ENCODE measurements at regions not wholly inside any gene's neighbourhood (a gene's known extent, or its start where the extent isn't known, plus 50 kb on each side); places are given as distances from the start of the nearest gene placed in this dataset.

- Histone ChIP-seq H3K9me3 (ENCODE audit: control insufficient read depth, insufficient read depth, low read length) (no peaks in the 10 kb centered on the region), H3K36me3 (ENCODE audit: insufficient read depth, low read length) (no peaks in the 10 kb centered on the region), H3K9ac (ENCODE audit: low read depth, low read length) (no peak overlapping the region), H3K4me1 (ENCODE audit: insufficient read depth, low read length) (no peaks in the 10 kb centered on the region)
These were observed 469.6 kb downstream of the SI start for GRCh38 chr3:164608554-164609276.

GRCh38 chr3:164604687-164605086 lies 473.6 kb downstream of the SI start:
- no peaks in the 10 kb centered on the region for H3K36me3 ChIP-seq (ENCODE audit: insufficient read depth, low read length)
- H3K4me1 ChIP-seq (ENCODE audit: insufficient read depth, low read length): no peaks in the 10 kb centered on the region
- no peak overlapping the region for H3K9ac ChIP-seq (ENCODE audit: low read depth, low read length)
- peaks cover 2% of the 10 kb centered on the region; the same call in 1 of the 2 replicates for H3K9me3 ChIP-seq (ENCODE audit: control insufficient read depth, insufficient read depth, low read length)

- Histone ChIP-seq H3K4me1 (ENCODE audit: insufficient read depth, low read length) (no peaks in the 10 kb centered on the region), H3K9ac (ENCODE audit: low read depth, low read length) (no peak overlapping the region), H3K36me3 (ENCODE audit: insufficient read depth, low read length) (no peaks in the 10 kb centered on the region), H3K9me3 (ENCODE audit: control insufficient read depth, insufficient read depth, low read length) (no peaks in the 10 kb centered on the region)
These were observed 500.6 kb downstream of the SI start for GRCh38 chr3:164577667-164578210.

GRCh38 chr3:164572436-164572835 lies 505.9 kb downstream of the SI start:
- Histone ChIP-seq H3K9ac (ENCODE audit: low read depth, low read length) (no peak overlapping the region), H3K4me1 (ENCODE audit: insufficient read depth, low read length) (no peaks in the 10 kb centered on the region), H3K36me3 (ENCODE audit: insufficient read depth, low read length) (no peaks in the 10 kb centered on the region), H3K9me3 (ENCODE audit: control insufficient read depth, insufficient read depth, low read length) (no peaks in the 10 kb centered on the region)

- H3K9ac ChIP-seq (ENCODE audit: low read depth, low read length): no peak overlapping the region
- no peaks in the 10 kb centered on the region for H3K9me3 ChIP-seq (ENCODE audit: control insufficient read depth, insufficient read depth, low read length)
- H3K36me3 ChIP-seq (ENCODE audit: insufficient read depth, low read length): no peaks in the 10 kb centered on the region
- H3K4me1 ChIP-seq (ENCODE audit: insufficient read depth, low read length): no peaks in the 10 kb centered on the region
These were observed 527.4 kb downstream of the SI start for GRCh38 chr3:164550857-164551256.

- no peaks in the 10 kb centered on the region for H3K36me3 ChIP-seq (ENCODE audit: insufficient read depth, low read length)
- H3K9ac ChIP-seq (ENCODE audit: low read depth, low read length): no peak overlapping the region
- no peaks in the 10 kb centered on the region for H3K4me1 ChIP-seq (ENCODE audit: insufficient read depth, low read length)
- H3K9me3 ChIP-seq (ENCODE audit: control insufficient read depth, insufficient read depth, low read length): no peaks in the 10 kb centered on the region
These were observed 539.1 kb downstream of the SI start for GRCh38 chr3:164539215-164539614.

GRCh38 chr3:164537485-164537884 lies 540.8 kb downstream of the SI start:
- H3K36me3 ChIP-seq (ENCODE audit: insufficient read depth, low read length): no peaks in the 10 kb centered on the region
- no peaks in the 10 kb centered on the region for H3K9me3 ChIP-seq (ENCODE audit: control insufficient read depth, insufficient read depth, low read length)
- H3K9ac ChIP-seq (ENCODE audit: low read depth, low read length): no peak overlapping the region
- H3K4me1 ChIP-seq (ENCODE audit: insufficient read depth, low read length): no peaks in the 10 kb centered on the region

GRCh38 chr3:164533275-164533674 lies 545.0 kb downstream of the SI start:
- H3K4me1 ChIP-seq (ENCODE audit: insufficient read depth, low read length): no peaks in the 10 kb centered on the region
- H3K9ac ChIP-seq (ENCODE audit: low read depth, low read length): no peak overlapping the region
- no peaks in the 10 kb centered on the region for H3K9me3 ChIP-seq (ENCODE audit: control insufficient read depth, insufficient read depth, low read length)
- no peaks in the 10 kb centered on the region for H3K36me3 ChIP-seq (ENCODE audit: insufficient read depth, low read length)

GRCh38 chr3:164526250-164526649 lies 552.0 kb downstream of the SI start:
- no peak overlapping the region for H3K9ac ChIP-seq (ENCODE audit: low read depth, low read length)
- H3K36me3 ChIP-seq (ENCODE audit: insufficient read depth, low read length): no peaks in the 10 kb centered on the region
- H3K4me1 ChIP-seq (ENCODE audit: insufficient read depth, low read length): no peaks in the 10 kb centered on the region
- no peaks in the 10 kb centered on the region for H3K9me3 ChIP-seq (ENCODE audit: control insufficient read depth, insufficient read depth, low read length)

- Histone ChIP-seq H3K9me3 (ENCODE audit: control insufficient read depth, insufficient read depth, low read length) (no peaks in the 10 kb centered on the region), H3K36me3 (ENCODE audit: insufficient read depth, low read length) (no peaks in the 10 kb centered on the region)
These were observed 554.1 kb downstream of the SI start for GRCh38 chr3:164524201-164524600.

GRCh38 chr3:164522073-164522763 lies 556.1 kb downstream of the SI start:
- H3K36me3 ChIP-seq (ENCODE audit: insufficient read depth, low read length): no peaks in the 10 kb centered on the region
- H3K4me1 ChIP-seq (ENCODE audit: insufficient read depth, low read length): no peaks in the 10 kb centered on the region
- no peaks in the 10 kb centered on the region for H3K9me3 ChIP-seq (ENCODE audit: control insufficient read depth, insufficient read depth, low read length)
- H3K9ac ChIP-seq (ENCODE audit: low read depth, low read length): no peak overlapping the region

More at GRCh38 chr3:164524201-164524600, 554.1 kb downstream of the SI start:
- no peaks in the 10 kb centered on the region for H3K4me1 ChIP-seq (ENCODE audit: insufficient read depth, low read length)
- no peak overlapping the region for H3K9ac ChIP-seq (ENCODE audit: low read depth, low read length)

GRCh38 chr3:164521644-164522043 lies 556.7 kb downstream of the SI start:
- Histone ChIP-seq H3K9me3 (ENCODE audit: control insufficient read depth, insufficient read depth, low read length) (no peaks in the 10 kb centered on the region), H3K4me1 (ENCODE audit: insufficient read depth, low read length) (no peaks in the 10 kb centered on the region), H3K36me3 (ENCODE audit: insufficient read depth, low read length) (no peaks in the 10 kb centered on the region), H3K9ac (ENCODE audit: low read depth, low read length) (no peak overlapping the region)

- no peaks in the 10 kb centered on the region for H3K9me3 ChIP-seq (ENCODE audit: control insufficient read depth, insufficient read depth, low read length)
- no peak overlapping the region for H3K9ac ChIP-seq (ENCODE audit: low read depth, low read length)
- H3K36me3 ChIP-seq (ENCODE audit: insufficient read depth, low read length): no peaks in the 10 kb centered on the region
- H3K4me1 ChIP-seq (ENCODE audit: insufficient read depth, low read length): no peaks in the 10 kb centered on the region
These were observed 557.2 kb downstream of the SI start for GRCh38 chr3:164521139-164521538.

- H3K36me3 ChIP-seq (ENCODE audit: insufficient read depth, low read length): no peaks in the 10 kb centered on the region
- H3K9me3 ChIP-seq (ENCODE audit: control insufficient read depth, insufficient read depth, low read length): no peaks in the 10 kb centered on the region
- H3K4me1 ChIP-seq (ENCODE audit: insufficient read depth, low read length): no peaks in the 10 kb centered on the region
- H3K9ac ChIP-seq (ENCODE audit: low read depth, low read length): no peak overlapping the region
These were observed 563.0 kb downstream of the SI start for GRCh38 chr3:164515256-164515655.

- no peaks in the 10 kb centered on the region for H3K36me3 ChIP-seq (ENCODE audit: insufficient read depth, low read length)
- no peaks in the 10 kb centered on the region for H3K9me3 ChIP-seq (ENCODE audit: control insufficient read depth, insufficient read depth, low read length)
- no peak overlapping the region for H3K9ac ChIP-seq (ENCODE audit: low read depth, low read length)
- no peaks in the 10 kb centered on the region for H3K4me1 ChIP-seq (ENCODE audit: insufficient read depth, low read length)
These were observed 563.7 kb downstream of the SI start for GRCh38 chr3:164514576-164514975.
